ENCODE measurements at regions not wholly inside any gene's neighbourhood (a gene's known extent, or its start where the extent isn't known, plus 50 kb on each side); places are given as distances from the start of the nearest gene placed in this dataset.

- Histone ChIP-seq H3K36me3 (no peaks in the 10 kb centered on the region), H3K27ac (no peak overlapping the region), H3K9me3 (no peaks in the 10 kb centered on the region), H3K4me1 (ENCODE audit: control insufficient read depth in 1 of 2, low read depth in 2 of 2) (peaks cover 4 to 15% of the 10 kb centered on the region in 2 donors), H3K4me3 (no peak overlapping the region), H3K27me3 (replicated peaks; ENCODE audit: insufficient read depth) (no peaks in the 10 kb centered on the region)
- DNase-seq (ENCODE audit: low spot score) (no peak), ATAC-seq (ENCODE audit: insufficient number of reproducible peaks, low FRiP score, low read depth) (no peak)
- TF ChIP-seq CTCF (IDR thresholded peaks at IDR 0.05), result no peak
Observed at GRCh38 chr6:11925805-11926204, 86.3 kb upstream of the HIVEP1 start.

GRCh38 chr6:11923621-11924020 is 88.5 kb upstream of the HIVEP1 start:
- ATAC-seq (ENCODE audit: insufficient number of reproducible peaks, low FRiP score, low read depth), result no peak

GRCh38 chr6:11922901-11923300 is 89.2 kb upstream of the HIVEP1 start:
- Histone ChIP-seq H3K9me3 (no peaks in the 10 kb centered on the region), H3K27me3 (replicated peaks; ENCODE audit: insufficient read depth) (no peaks in the 10 kb centered on the region), H3K36me3 (no peaks in the 10 kb centered on the region), H3K27ac (no peak overlapping the region), H3K4me1 (ENCODE audit: control insufficient read depth in 1 of 2, low read depth in 2 of 2) (peaks cover 4 to 38% of the 10 kb centered on the region in 2 donors), H3K4me3 (no peak overlapping the region)
- ATAC-seq (ENCODE audit: insufficient number of reproducible peaks, low FRiP score, low read depth) (no peak), DNase-seq (ENCODE audit: low spot score) (no peak)
- no peak for TF ChIP-seq CTCF (IDR thresholded peaks at IDR 0.05)

More at GRCh38 chr6:11923621-11924020, 88.5 kb upstream of the HIVEP1 start:
- Histone ChIP-seq H3K4me3 (no peak overlapping the region), H3K27ac (no peak overlapping the region), H3K27me3 (replicated peaks; ENCODE audit: insufficient read depth) (no peaks in the 10 kb centered on the region), H3K36me3 (no peaks in the 10 kb centered on the region), H3K9me3 (no peaks in the 10 kb centered on the region), H3K4me1 (ENCODE audit: control insufficient read depth in 1 of 2, low read depth in 2 of 2) (peaks cover 4 to 31% of the 10 kb centered on the region in 2 donors)
- no peak for TF ChIP-seq CTCF (IDR thresholded peaks at IDR 0.05)
- DNase-seq (ENCODE audit: low spot score), result no peak

- H3K27me3 ChIP-seq (replicated peaks; ENCODE audit: insufficient read depth), result no peaks in the 10 kb centered on the region
- no peaks in the 10 kb centered on the region for H3K36me3 ChIP-seq
- no peak for TF ChIP-seq CTCF (IDR thresholded peaks at IDR 0.05)
- DNase-seq (ENCODE audit: low spot score), result no peak
- no peaks in the 10 kb centered on the region for H3K9me3 ChIP-seq
- H3K4me1 ChIP-seq (ENCODE audit: control insufficient read depth in 1 of 2, low read depth in 2 of 2), result peaks cover 4 to 41% of the 10 kb centered on the region in 2 donors
- ATAC-seq (ENCODE audit: insufficient number of reproducible peaks, low FRiP score, low read depth), result no peak
- no peak overlapping the region for H3K4me3 ChIP-seq
- peak overlapping the region; percentile 59 to 77 for H3K27ac ChIP-seq
Observed at GRCh38 chr6:11921751-11922150, 90.4 kb upstream of the HIVEP1 start.

GRCh38 chr6:11921017-11921438 is 91.1 kb upstream of the HIVEP1 start:
- DNase-seq (ENCODE audit: low spot score) (peak; percentile 33), ATAC-seq (ENCODE audit: insufficient number of reproducible peaks, low FRiP score, low read depth) (peak; percentile 55)
- H3K27ac ChIP-seq, result peak overlapping the region; percentile 59 to 77
- peaks cover 4 to 41% of the 10 kb centered on the region in 2 donors for H3K4me1 ChIP-seq (ENCODE audit: control insufficient read depth in 1 of 2, low read depth in 2 of 2)
- no peak overlapping the region for H3K4me3 ChIP-seq
- no peak for TF ChIP-seq CTCF (IDR thresholded peaks at IDR 0.05)
- H3K9me3 ChIP-seq, result no peaks in the 10 kb centered on the region
- H3K36me3 ChIP-seq, result no peaks in the 10 kb centered on the region
- H3K27me3 ChIP-seq (replicated peaks; ENCODE audit: insufficient read depth), result no peaks in the 10 kb centered on the region
